ENCODE measurements at regions not wholly inside any gene's neighbourhood (a gene's known extent, or its start where the extent isn't known, plus 50 kb on each side); places are given as distances from the start of the nearest gene placed in this dataset.
A peak's percentile ranks its signal among the peaks of the same experiment; 100 is the strongest.

DNA sequence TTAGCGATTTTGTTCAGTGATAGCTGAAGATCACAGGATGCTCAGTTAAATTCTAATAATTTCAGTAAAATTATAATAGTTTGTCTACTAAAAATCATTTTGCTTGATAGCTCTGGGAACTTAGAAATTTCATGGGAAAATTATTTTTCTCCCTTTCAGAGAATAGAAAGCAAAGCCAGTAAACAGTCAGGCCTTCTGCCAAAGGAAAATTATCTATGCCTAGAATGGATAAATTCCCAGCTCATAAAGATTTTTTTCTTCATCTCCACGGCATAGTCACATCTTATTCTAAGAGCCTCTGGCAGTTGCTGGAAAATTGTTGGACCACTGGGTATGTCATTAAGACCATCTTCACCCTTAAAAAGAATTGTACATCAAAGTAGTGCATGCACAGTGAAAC, 169.6 kb upstream of the ANO3 start:
- H3K4me1 ChIP-seq (ENCODE audit: control insufficient read depth, extremely low read depth, insufficient read depth, low read length), result no peaks in the 10 kb centered on the region

DNA sequence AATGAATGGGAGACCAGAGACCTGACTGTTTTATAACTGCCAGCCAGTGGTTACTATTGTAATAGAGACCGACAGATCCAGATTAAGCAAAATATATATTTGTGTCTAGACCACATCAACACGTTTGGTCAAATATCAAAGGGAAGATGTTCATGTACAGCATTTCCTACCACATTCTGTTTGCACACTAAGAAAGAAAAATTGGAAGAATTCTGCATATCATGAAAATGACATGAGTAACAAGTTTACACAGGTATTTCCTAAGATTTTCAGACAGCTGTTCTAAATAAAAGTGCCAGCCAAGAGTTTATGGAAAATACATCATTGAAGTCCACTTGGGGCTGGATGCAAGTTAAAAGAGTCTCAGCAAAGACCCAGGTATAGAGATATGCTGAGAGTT, 145.5 kb upstream of the ANO3 start:
- no peaks in the 10 kb centered on the region for H3K9me3 ChIP-seq (ENCODE audit: control insufficient read depth, low read depth, low read length)
- H3K27me3 ChIP-seq (ENCODE audit: control insufficient read depth, extremely low read depth, insufficient read depth, low read length), result no peaks in the 10 kb centered on the region
- no peak overlapping the region for H3K9ac ChIP-seq (ENCODE audit: control insufficient read depth, extremely low read depth, insufficient read depth, low read length)
- H3K79me2 ChIP-seq (ENCODE audit: control insufficient read depth, insufficient read depth, low read length), result no peaks in the 10 kb centered on the region
- peak overlapping the region; percentile 17 for H3K4me2 ChIP-seq (ENCODE audit: control insufficient read depth, extremely low read depth, insufficient read depth, low read depth, low read length)
- H3K4me3 ChIP-seq (ENCODE audit: control insufficient read depth in 2 of 3, extremely low read depth in 1 of 3, insufficient read depth in 2 of 3, low read depth in 1 of 3, low read length in 3 of 3), result no peak overlapping the region
- TF ChIP-seq EZH2 (IDR thresholded peaks at IDR 0.05; ENCODE audit: low read length), result no peak
- TF ChIP-seq CTCF (optimal IDR thresholded peaks at IDR 0.05 in 1 of 3, IDR thresholded peaks at IDR 0.05 in 1 of 3, conservative IDR thresholded peaks at IDR 0.05 in 1 of 3; ENCODE audit: extremely low read depth in 1 of 3, insufficient read depth in 2 of 3, low read length in 3 of 3), result no peak
- DNase-seq (ENCODE audit: low read depth, low spot score) (no peak), FAIRE-seq (no peak)
- no peaks in the 10 kb centered on the region for H3K9me1 ChIP-seq (ENCODE audit: control insufficient read depth, extremely low read depth, insufficient read depth, low read length)
- dilution Hi-C loops (cut with MboI; ENCODE audit: extremely low pct_ligation_motif_present, low sequenced_read_pairs), result no loop called here
- no peaks in the 10 kb centered on the region for H3K36me3 ChIP-seq (ENCODE audit: control insufficient read depth in 2 of 2, extremely low read depth in 1 of 2, insufficient read depth in 2 of 2, low read length in 2 of 2)
- H3K4me1 ChIP-seq (ENCODE audit: control insufficient read depth, extremely low read depth, insufficient read depth, low read length), result peaks cover 28% of the 10 kb centered on the region
- no peaks in the 10 kb centered on the region for H4K20me1 ChIP-seq (ENCODE audit: control insufficient read depth, extremely low read depth, insufficient read depth, low read length)
- H3K27ac ChIP-seq (ENCODE audit: control insufficient read depth, insufficient read depth, low read length), result no peak overlapping the region
- H2AFZ ChIP-seq (ENCODE audit: control insufficient read depth, low read length), result peak overlapping the region; percentile 54

More for the DNA sequence above, 169.6 kb upstream of the ANO3 start:
- Histone ChIP-seq H3K79me2 (ENCODE audit: control insufficient read depth, insufficient read depth, low read length) (no peaks in the 10 kb centered on the region), H3K27me3 (ENCODE audit: control insufficient read depth, extremely low read depth, insufficient read depth, low read length) (no peaks in the 10 kb centered on the region), H3K9me3 (ENCODE audit: control insufficient read depth, low read depth, low read length) (no peaks in the 10 kb centered on the region), H3K36me3 (ENCODE audit: control insufficient read depth in 2 of 2, extremely low read depth in 1 of 2, insufficient read depth in 2 of 2, low read length in 2 of 2) (no peaks in the 10 kb centered on the region), H3K27ac (ENCODE audit: control insufficient read depth, insufficient read depth, low read length) (no peak overlapping the region), H2AFZ (ENCODE audit: control insufficient read depth, low read length) (no peak overlapping the region), H4K20me1 (ENCODE audit: control insufficient read depth, extremely low read depth, insufficient read depth, low read length) (no peaks in the 10 kb centered on the region), H3K4me3 (ENCODE audit: control insufficient read depth in 2 of 3, extremely low read depth in 1 of 3, insufficient read depth in 2 of 3, low read depth in 1 of 3, low read length in 3 of 3) (no peak overlapping the region), H3K9me1 (ENCODE audit: control insufficient read depth, extremely low read depth, insufficient read depth, low read length) (no peaks in the 10 kb centered on the region), H3K4me2 (ENCODE audit: control insufficient read depth, extremely low read depth, insufficient read depth, low read depth, low read length) (no peak overlapping the region), H3K9ac (ENCODE audit: control insufficient read depth, extremely low read depth, insufficient read depth, low read length) (no peak overlapping the region)
- DNase-seq (ENCODE audit: low read depth, low spot score) (no peak), FAIRE-seq (no peak)
- TF ChIP-seq EZH2 (IDR thresholded peaks at IDR 0.05; ENCODE audit: low read length), result no peak
- dilution Hi-C loops (cut with MboI; ENCODE audit: extremely low pct_ligation_motif_present, low sequenced_read_pairs), result no loop called here

- H2AFZ ChIP-seq (ENCODE audit: control insufficient read depth, low read length), result peak overlapping the region; percentile 58
- H3K9me3 ChIP-seq (ENCODE audit: control insufficient read depth, low read depth, low read length), result no peaks in the 10 kb centered on the region
- dilution Hi-C loops (cut with MboI; ENCODE audit: extremely low pct_ligation_motif_present, low sequenced_read_pairs), result no loop called here
- H3K27me3 ChIP-seq (ENCODE audit: control insufficient read depth, extremely low read depth, insufficient read depth, low read length), result no peaks in the 10 kb centered on the region
- FAIRE-seq (peak; percentile 67), DNase-seq (ENCODE audit: low read depth, low spot score) (peak; percentile 36)
- H3K9ac ChIP-seq (ENCODE audit: control insufficient read depth, extremely low read depth, insufficient read depth, low read length), result no peak overlapping the region
- H3K4me3 ChIP-seq (ENCODE audit: control insufficient read depth in 2 of 3, extremely low read depth in 1 of 3, insufficient read depth in 2 of 3, low read depth in 1 of 3, low read length in 3 of 3), result no peak overlapping the region
- H4K20me1 ChIP-seq (ENCODE audit: control insufficient read depth, extremely low read depth, insufficient read depth, low read length), result no peaks in the 10 kb centered on the region
- peak overlapping the region; percentile 61 for H3K27ac ChIP-seq (ENCODE audit: control insufficient read depth, insufficient read depth, low read length)
- TF ChIP-seq EZH2 (IDR thresholded peaks at IDR 0.05; ENCODE audit: low read length), result no peak
- no peak for TF ChIP-seq CTCF (optimal IDR thresholded peaks at IDR 0.05 in 1 of 3, IDR thresholded peaks at IDR 0.05 in 1 of 3, conservative IDR thresholded peaks at IDR 0.05 in 1 of 3; ENCODE audit: extremely low read depth in 1 of 3, insufficient read depth in 2 of 3, low read length in 3 of 3)
- H3K79me2 ChIP-seq (ENCODE audit: control insufficient read depth, insufficient read depth, low read length), result no peaks in the 10 kb centered on the region
- H3K36me3 ChIP-seq (ENCODE audit: control insufficient read depth in 2 of 2, extremely low read depth in 1 of 2, insufficient read depth in 2 of 2, low read length in 2 of 2), result no peaks in the 10 kb centered on the region
- peak overlapping the region; percentile 69 for H3K4me2 ChIP-seq (ENCODE audit: control insufficient read depth, extremely low read depth, insufficient read depth, low read depth, low read length)
- peaks cover 28% of the 10 kb centered on the region for H3K4me1 ChIP-seq (ENCODE audit: control insufficient read depth, extremely low read depth, insufficient read depth, low read length)
- H3K9me1 ChIP-seq (ENCODE audit: control insufficient read depth, extremely low read depth, insufficient read depth, low read length), result no peaks in the 10 kb centered on the region
These were observed 144.3 kb upstream of the ANO3 start for GRCh38 chr11:26187639-26188038.

Measured in keratinocyte (primary cell).